Vagina (tissue), 2 donors: ENCODE measurements at regions not wholly inside any gene's neighbourhood (a gene's known extent, or its start where the extent isn't known, plus 50 kb on each side); places are given as distances from the start of the nearest gene placed in this dataset.

Source experiments
- POLR2A ChIP-seq, 2 donors: fragments of 450-650 bp; IDR thresholded peaks; one replicate each; pipeline ENCODE4 v1.6.1; 2017; ENCODE audit warnings: antibody characterized with exemption in 2 of 2, mild to moderate bottlenecking in 2 of 2, moderate library complexity in 2 of 2
- POLR2AphosphoS5 ChIP-seq, 2 donors: sonication (generic); formaldehyde crosslinking; IDR thresholded peaks; one replicate each; pipeline ENCODE4 v1.9.0; 2017; ENCODE audit warnings: antibody characterized with exemption in 2 of 2, mild to moderate bottlenecking in 2 of 2, low read depth in 1 of 2; ENCODE audit not compliant: insufficient read depth in 1 of 2
- TF ChIP-seq, protein P1 (sequence below), 3 experiments: fragments of 450-650 bp in 2 of 3; fragments of 200-600 bp in 1 of 3; sonication (generic) in 1 of 3; IDR thresholded peaks; one replicate each; pipeline ENCODE4 v1.5.1; 2017 to 2019; ENCODE audit warnings: antibody characterized with exemption in 3 of 3, mild to moderate bottlenecking in 2 of 3, moderate library complexity in 2 of 3

DNA sequence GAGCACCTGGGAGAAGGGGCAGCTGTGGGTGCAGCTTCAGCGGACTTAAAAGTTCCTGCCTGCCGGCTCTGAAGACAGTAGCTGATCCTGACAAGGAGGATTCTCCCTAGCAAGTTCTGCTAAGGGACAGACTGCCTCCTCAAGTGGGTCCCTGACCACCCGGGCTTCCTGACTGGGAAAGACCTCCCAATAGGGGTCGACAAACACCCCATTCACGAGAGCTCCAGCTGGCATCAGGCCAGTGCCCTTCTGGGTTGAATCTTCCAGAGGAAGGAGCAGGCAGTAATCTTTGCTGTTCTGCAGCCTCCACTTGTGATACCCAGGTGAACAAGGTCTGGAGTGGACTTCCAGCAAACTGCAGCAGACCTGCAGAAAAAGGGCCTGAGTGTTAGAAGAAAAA is 632.9 kb downstream of the CCDC85A start:
- TF ChIP-seq, protein P1, sequence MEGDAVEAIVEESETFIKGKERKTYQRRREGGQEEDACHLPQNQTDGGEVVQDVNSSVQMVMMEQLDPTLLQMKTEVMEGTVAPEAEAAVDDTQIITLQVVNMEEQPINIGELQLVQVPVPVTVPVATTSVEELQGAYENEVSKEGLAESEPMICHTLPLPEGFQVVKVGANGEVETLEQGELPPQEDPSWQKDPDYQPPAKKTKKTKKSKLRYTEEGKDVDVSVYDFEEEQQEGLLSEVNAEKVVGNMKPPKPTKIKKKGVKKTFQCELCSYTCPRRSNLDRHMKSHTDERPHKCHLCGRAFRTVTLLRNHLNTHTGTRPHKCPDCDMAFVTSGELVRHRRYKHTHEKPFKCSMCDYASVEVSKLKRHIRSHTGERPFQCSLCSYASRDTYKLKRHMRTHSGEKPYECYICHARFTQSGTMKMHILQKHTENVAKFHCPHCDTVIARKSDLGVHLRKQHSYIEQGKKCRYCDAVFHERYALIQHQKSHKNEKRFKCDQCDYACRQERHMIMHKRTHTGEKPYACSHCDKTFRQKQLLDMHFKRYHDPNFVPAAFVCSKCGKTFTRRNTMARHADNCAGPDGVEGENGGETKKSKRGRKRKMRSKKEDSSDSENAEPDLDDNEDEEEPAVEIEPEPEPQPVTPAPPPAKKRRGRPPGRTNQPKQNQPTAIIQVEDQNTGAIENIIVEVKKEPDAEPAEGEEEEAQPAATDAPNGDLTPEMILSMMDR (IDR thresholded peaks at IDR 0.05), result no peak
- TF ChIP-seq POLR2AphosphoS5 (IDR thresholded peaks at IDR 0.05; ENCODE audit: insufficient read depth in 1 of 2, low read depth in 1 of 2), result no peak
- TF ChIP-seq POLR2A (IDR thresholded peaks at IDR 0.05), result no peak
